HepG2 (cell line): ENCODE measurements at regions not wholly inside any gene's neighbourhood (a gene's known extent, or its start where the extent isn't known, plus 50 kb on each side); places are given as distances from the start of the nearest gene placed in this dataset.

Source experiments
- KDM5B ChIP-seq: sonication (generic); formaldehyde crosslinking; IDR thresholded peaks from 2 replicates; pipeline ENCODE4 v1.4.0; 2020; ENCODE audit warnings: missing genetic modification reagents, mild to moderate bottlenecking, borderline replicate concordance
- KLF15 ChIP-seq: sonication (generic); formaldehyde crosslinking; IDR thresholded peaks from 2 replicates; pipeline ENCODE4 v1.8.1; 2023; ENCODE audit warnings: borderline replicate concordance, mild to moderate bottlenecking, inconsistent platforms, missing genetic modification reagents, mixed read lengths
- NRL ChIP-seq: sonication (generic); formaldehyde crosslinking; IDR thresholded peaks from 2 replicates; pipeline ENCODE4 v1.5.0; 2020; ENCODE audit warnings: missing genetic modification reagents, mild to moderate bottlenecking, moderate library complexity, borderline replicate concordance
- PHF8 ChIP-seq: sonication (generic); formaldehyde crosslinking; IDR thresholded peaks from 2 replicates; pipeline ENCODE4 v1.5.0; 2020; ENCODE audit warnings: missing genetic modification reagents
- PRMT3 ChIP-seq: sonication (generic); formaldehyde crosslinking; IDR thresholded peaks from 2 replicates; pipeline ENCODE4 v1.8.1; 2022; ENCODE audit warnings: low read depth, mild to moderate bottlenecking, moderate library complexity, missing genetic modification reagents, borderline replicate concordance
- SP4 ChIP-seq: sonication (generic); formaldehyde crosslinking; IDR thresholded peaks from 2 replicates; pipeline ENCODE4 v1.8.1; 2023; ENCODE audit warnings: mild to moderate bottlenecking, missing genetic modification reagents
- ZNF282 ChIP-seq: fragments of 450-650 bp; IDR thresholded peaks from 2 replicates; pipeline ENCODE4 v1.6.1; 2018; ENCODE audit not compliant: partially characterized antibody
- ZNF556 ChIP-seq: sonication (generic); formaldehyde crosslinking; IDR thresholded peaks from 2 replicates; pipeline ENCODE4 v1.4.0; 2020; ENCODE audit warnings: mild to moderate bottlenecking, missing genetic modification reagents, borderline replicate concordance
- ZNF563 ChIP-seq: sonication (generic); formaldehyde crosslinking; IDR thresholded peaks from 2 replicates; pipeline ENCODE4 v1.8.0; 2022; ENCODE audit warnings: mild to moderate bottlenecking, moderate library complexity, missing genetic modification reagents
- ZNF850 ChIP-seq: sonication (generic); formaldehyde crosslinking; conservative IDR thresholded peaks from 2 replicates; pipeline ENCODE4 v1.9.0; 2021; ENCODE audit warnings: mild to moderate bottlenecking, missing genetic modification reagents
- TF ChIP-seq, protein P1 (sequence below): IDR thresholded peaks from 2 replicates; pipeline ENCODE4 v1.6.1; 2012; ENCODE audit warnings: inconsistent platforms
- TF ChIP-seq, protein P2 (sequence below): IDR thresholded peaks from 2 replicates; pipeline ENCODE4 v1.6.1; 2016
- TF ChIP-seq, protein P3 (sequence below): sonication (generic); formaldehyde crosslinking; IDR thresholded peaks from 2 replicates; pipeline ENCODE4 v1.8.0; 2022; ENCODE audit warnings: missing genetic modification reagents, mild to moderate bottlenecking, moderate library complexity, borderline replicate concordance
- TF ChIP-seq, protein P4 (sequence below): sonication (generic); formaldehyde crosslinking; IDR thresholded peaks from one replicate; pipeline ENCODE4 v1.5.1; 2020; ENCODE audit warnings: mild to moderate bottlenecking, missing genetic modification reagents; ENCODE audit errors: not compliant biosample characterization

DNA sequence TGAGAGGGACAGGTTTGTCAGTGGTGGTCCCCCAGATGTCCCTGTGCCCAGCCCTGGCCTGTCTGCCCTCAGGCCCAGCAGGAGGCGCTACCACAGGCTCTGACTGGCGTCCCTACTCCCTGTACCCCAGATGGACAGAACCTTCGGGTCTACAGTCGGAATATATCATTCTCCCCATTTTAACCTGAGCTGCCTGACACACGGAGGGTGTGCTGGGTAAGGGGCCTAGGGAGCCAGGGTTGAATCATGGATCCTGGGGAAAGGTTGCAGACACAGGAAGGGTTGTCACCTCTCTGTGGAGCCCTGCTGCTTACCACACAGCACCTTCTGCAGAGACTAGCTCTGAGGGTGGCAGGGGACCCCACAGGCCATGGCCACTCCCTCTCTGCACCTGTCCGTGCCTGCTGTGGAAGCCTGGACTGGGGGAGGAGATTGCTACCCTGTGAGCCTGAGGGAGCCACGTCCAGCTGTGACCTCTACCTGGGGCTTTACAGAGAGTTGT, 162.2 kb upstream of the ZNF267 start (continued):
- TF ChIP-seq, protein P1, sequence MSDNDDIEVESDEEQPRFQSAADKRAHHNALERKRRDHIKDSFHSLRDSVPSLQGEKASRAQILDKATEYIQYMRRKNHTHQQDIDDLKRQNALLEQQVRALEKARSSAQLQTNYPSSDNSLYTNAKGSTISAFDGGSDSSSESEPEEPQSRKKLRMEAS: no peak
- TF ChIP-seq, protein P2, sequence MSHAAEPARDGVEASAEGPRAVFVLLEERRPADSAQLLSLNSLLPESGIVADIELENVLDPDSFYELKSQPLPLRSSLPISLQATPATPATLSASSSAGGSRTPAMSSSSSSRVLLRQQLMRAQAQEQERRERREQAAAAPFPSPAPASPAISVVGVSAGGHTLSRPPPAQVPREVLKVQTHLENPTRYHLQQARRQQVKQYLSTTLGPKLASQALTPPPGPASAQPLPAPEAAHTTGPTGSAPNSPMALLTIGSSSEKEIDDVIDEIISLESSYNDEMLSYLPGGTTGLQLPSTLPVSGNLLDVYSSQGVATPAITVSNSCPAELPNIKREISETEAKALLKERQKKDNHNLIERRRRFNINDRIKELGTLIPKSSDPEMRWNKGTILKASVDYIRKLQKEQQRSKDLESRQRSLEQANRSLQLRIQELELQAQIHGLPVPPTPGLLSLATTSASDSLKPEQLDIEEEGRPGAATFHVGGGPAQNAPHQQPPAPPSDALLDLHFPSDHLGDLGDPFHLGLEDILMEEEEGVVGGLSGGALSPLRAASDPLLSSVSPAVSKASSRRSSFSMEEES (CRISPR knock-in tag): no peak
- peak; percentile 17; the same call in 1 of the 2 replicates for TF ChIP-seq ZNF556 (CRISPR knock-in tag)
- no peak for TF ChIP-seq ZNF850 (CRISPR knock-in tag)
- 0 out of 2 replicates have a peak, but pooled peaks have one; percentile 62 for TF ChIP-seq NRL (CRISPR knock-in tag)
- no peak for TF ChIP-seq SP4 (CRISPR knock-in tag)
- TF ChIP-seq ZNF282: no peak
- TF ChIP-seq, protein P3, sequence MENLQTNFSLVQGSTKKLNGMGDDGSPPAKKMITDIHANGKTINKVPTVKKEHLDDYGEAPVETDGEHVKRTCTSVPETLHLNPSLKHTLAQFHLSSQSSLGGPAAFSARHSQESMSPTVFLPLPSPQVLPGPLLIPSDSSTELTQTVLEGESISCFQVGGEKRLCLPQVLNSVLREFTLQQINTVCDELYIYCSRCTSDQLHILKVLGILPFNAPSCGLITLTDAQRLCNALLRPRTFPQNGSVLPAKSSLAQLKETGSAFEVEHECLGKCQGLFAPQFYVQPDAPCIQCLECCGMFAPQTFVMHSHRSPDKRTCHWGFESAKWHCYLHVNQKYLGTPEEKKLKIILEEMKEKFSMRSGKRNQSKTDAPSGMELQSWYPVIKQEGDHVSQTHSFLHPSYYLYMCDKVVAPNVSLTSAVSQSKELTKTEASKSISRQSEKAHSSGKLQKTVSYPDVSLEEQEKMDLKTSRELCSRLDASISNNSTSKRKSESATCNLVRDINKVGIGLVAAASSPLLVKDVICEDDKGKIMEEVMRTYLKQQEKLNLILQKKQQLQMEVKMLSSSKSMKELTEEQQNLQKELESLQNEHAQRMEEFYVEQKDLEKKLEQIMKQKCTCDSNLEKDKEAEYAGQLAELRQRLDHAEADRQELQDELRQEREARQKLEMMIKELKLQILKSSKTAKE (CRISPR knock-in tag): 0 out of 2 replicates have a peak, but pooled peaks have one; percentile 10
- TF ChIP-seq KLF15 (CRISPR knock-in tag): no peak
- no peak for TF ChIP-seq ZNF563
- TF ChIP-seq PHF8 (CRISPR knock-in tag): 0 out of 2 replicates have a peak, but pooled peaks have one; percentile 17
- TF ChIP-seq, protein P4, sequence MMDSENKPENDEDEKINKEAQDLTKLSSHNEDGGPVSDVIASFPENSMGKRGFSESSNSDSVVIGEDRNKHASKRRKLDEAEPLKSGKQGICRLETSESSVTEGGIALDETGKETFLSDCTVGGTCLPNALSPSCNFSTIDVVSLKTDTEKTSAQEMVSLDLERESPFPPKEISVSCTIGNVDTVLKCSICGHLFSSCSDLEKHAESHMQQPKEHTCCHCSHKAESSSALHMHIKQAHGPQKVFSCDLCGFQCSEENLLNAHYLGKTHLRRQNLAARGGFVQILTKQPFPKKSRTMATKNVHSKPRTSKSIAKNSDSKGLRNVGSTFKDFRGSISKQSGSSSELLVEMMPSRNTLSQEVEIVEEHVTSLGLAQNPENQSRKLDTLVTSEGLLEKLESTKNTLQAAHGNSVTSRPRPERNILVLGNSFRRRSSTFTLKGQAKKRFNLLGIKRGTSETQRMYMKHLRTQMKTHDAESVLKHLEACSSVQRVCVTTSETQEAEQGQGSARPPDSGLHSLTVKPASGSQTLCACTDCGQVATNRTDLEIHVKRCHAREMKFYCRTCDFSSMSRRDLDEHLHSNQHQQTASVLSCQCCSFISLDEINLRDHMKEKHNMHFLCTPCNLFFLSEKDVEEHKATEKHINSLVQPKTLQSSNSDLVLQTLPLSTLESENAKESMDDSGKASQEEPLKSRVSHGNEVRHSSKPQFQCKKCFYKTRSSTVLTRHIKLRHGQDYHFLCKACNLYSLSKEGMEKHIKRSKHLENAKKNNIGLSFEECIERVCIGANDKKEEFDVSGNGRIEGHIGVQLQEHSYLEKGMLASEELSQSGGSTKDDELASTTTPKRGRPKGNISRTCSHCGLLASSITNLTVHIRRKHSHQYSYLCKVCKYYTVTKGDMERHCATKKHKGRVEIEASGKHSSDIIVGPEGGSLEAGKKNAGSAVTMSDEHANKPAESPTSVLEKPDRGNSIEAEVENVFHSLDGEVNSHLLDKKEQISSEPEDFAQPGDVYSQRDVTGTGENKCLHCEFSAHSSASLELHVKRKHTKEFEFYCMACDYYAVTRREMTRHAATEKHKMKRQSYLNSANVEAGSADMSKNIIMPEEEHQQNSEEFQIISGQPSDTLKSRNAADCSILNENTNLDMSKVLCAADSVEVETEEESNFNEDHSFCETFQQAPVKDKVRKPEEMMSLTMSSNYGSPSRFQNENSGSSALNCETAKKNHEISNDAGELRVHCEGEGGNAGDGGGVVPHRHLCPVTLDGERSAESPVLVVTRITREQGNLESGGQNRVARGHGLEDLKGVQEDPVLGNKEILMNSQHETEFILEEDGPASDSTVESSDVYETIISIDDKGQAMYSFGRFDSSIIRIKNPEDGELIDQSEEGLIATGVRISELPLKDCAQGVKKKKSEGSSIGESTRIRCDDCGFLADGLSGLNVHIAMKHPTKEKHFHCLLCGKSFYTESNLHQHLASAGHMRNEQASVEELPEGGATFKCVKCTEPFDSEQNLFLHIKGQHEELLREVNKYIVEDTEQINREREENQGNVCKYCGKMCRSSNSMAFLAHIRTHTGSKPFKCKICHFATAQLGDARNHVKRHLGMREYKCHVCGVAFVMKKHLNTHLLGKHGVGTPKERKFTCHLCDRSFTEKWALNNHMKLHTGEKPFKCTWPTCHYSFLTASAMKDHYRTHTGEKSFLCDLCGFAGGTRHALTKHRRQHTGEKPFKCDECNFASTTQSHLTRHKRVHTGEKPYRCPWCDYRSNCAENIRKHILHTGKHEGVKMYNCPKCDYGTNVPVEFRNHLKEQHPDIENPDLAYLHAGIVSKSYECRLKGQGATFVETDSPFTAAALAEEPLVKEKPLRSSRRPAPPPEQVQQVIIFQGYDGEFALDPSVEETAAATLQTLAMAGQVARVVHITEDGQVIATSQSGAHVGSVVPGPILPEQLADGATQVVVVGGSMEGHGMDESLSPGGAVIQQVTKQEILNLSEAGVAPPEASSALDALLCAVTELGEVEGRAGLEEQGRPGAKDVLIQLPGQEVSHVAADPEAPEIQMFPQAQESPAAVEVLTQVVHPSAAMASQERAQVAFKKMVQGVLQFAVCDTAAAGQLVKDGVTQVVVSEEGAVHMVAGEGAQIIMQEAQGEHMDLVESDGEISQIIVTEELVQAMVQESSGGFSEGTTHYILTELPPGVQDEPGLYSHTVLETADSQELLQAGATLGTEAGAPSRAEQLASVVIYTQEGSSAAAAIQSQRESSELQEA (CRISPR knock-in tag): no peak
- peak; percentile 52; the same call in 1 of the 2 replicates for TF ChIP-seq KDM5B (CRISPR knock-in tag)
- no peak for TF ChIP-seq PRMT3 (CRISPR knock-in tag)
